ENCODE measurements at regions not wholly inside any gene's neighbourhood (a gene's known extent, or its start where the extent isn't known, plus 50 kb on each side); places are given as distances from the start of the nearest gene placed in this dataset.
A peak's percentile ranks its signal among the peaks of the same experiment; 100 is the strongest.

GRCh38 chr5:142433526-142434321 is 108.9 kb upstream of the SPRY4 start:
- DNase-seq (ENCODE audit: low read depth) = no peak

GRCh38 chr5:142432961-142433360 is 108.1 kb upstream of the SPRY4 start:
- DNase-seq (ENCODE audit: low read depth) = peak; percentile 22

GRCh38 chr5:142432369-142432863 is 107.6 kb upstream of the SPRY4 start:
- no peak for DNase-seq (ENCODE audit: low read depth)

GRCh38 chr5:142428773-142429473 is 104.1 kb upstream of the SPRY4 start:
- DNase-seq (ENCODE audit: low read depth) = no peak

GRCh38 chr5:142428036-142428772 is 103.4 kb upstream of the SPRY4 start:
- no peak for DNase-seq (ENCODE audit: low read depth)

GRCh38 chr5:142427529-142427928 is 102.7 kb upstream of the SPRY4 start:
- no peak for DNase-seq (ENCODE audit: low read depth)

- DNase-seq (ENCODE audit: low read depth) = no peak
These were observed 102.2 kb upstream of the SPRY4 start for GRCh38 chr5:142427015-142427364.

GRCh38 chr5:142426129-142427014 is 101.6 kb upstream of the SPRY4 start:
- no peak for DNase-seq (ENCODE audit: low read depth)

GRCh38 chr5:142425286-142426065 is 100.7 kb upstream of the SPRY4 start:
- no peak for DNase-seq (ENCODE audit: low read depth)

GRCh38 chr5:142422429-142422828 is 97.6 kb upstream of the SPRY4 start:
- DNase-seq (ENCODE audit: low read depth) = no peak

GRCh38 chr5:142421621-142422397 is 97.0 kb upstream of the SPRY4 start:
- DNase-seq (ENCODE audit: low read depth) = no peak

- no peak for DNase-seq (ENCODE audit: low read depth)
These were observed 96.4 kb upstream of the SPRY4 start for GRCh38 chr5:142421228-142421617.

- no peak for DNase-seq (ENCODE audit: low read depth)
These were observed 95.9 kb upstream of the SPRY4 start for GRCh38 chr5:142420561-142421227.

- DNase-seq (ENCODE audit: low read depth) = no peak
These were observed 87.8 kb upstream of the SPRY4 start for GRCh38 chr5:142412581-142412980.

GRCh38 chr5:142411656-142412425 is 87.0 kb upstream of the SPRY4 start:
- DNase-seq (ENCODE audit: low read depth) = no peak

GRCh38 chr5:142411103-142411502 is 86.3 kb upstream of the SPRY4 start:
- no peak for DNase-seq (ENCODE audit: low read depth)

- no peak for DNase-seq (ENCODE audit: low read depth)
These were observed 84.2 kb upstream of the SPRY4 start for GRCh38 chr5:142408981-142409481.

- DNase-seq (ENCODE audit: low read depth) = no peak
These were observed 83.7 kb upstream of the SPRY4 start for GRCh38 chr5:142408536-142408935.

Measured in activated T-cell treated with anti-CD3 and anti-CD28 coated beads for 48 hours (primary cell).